ENCODE measurements at regions not wholly inside any gene's neighbourhood (a gene's known extent, or its start where the extent isn't known, plus 50 kb on each side); places are given as distances from the start of the nearest gene placed in this dataset.
A peak's percentile ranks its signal among the peaks of the same experiment; 100 is the strongest.

DNA sequence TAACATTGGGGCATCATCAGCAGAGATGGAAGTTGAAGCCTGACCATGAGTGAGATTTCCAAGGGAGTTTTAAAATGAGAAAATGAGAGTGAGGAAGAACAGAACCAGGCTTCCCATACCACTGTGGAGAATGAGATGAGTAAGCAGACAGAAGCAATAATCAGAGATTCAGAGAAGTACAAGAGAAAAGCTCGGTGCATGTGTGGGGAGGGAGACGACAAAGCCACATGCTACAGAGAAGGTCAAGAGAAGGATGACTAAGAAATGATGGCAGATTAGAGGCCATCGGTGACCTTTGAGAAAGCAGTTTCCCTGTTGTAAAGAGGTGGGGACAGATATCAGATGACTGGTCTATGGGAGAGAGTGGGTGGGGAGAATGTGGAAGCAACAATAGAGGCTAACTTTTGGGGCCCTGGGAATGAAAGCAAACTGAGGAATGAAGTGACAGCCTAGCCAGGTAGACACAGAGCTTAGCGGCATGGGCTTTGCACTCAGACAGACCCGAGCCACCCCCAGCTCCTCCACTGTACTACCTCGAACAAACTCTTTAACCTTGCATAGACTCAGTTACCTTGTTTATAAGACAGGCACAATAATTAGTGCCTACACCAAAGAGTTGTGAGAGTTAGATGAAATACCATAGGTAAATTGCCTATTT lies 207.7 kb downstream of the PIK3R1 start:
- TF ChIP-seq EP300 (IDR thresholded peaks at IDR 0.05; ENCODE audit: low read length): peak; percentile 83
- TF ChIP-seq, protein P1, sequence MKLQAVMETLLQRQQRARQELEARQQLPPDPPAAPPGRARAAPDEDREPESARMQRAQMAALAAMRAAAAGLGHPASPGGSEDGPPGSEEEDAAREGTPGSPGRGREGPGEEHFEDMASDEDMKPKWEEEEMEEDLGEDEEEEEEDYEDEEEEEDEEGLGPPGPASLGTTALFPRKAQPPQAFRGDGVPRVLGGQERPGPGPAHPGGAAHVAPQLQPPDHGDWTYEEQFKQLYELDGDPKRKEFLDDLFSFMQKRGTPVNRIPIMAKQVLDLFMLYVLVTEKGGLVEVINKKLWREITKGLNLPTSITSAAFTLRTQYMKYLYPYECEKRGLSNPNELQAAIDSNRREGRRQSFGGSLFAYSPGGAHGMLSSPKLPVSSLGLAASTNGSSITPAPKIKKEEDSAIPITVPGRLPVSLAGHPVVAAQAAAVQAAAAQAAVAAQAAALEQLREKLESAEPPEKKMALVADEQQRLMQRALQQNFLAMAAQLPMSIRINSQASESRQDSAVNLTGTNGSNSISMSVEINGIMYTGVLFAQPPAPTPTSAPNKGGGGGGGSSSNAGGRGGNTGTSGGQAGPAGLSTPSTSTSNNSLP (IDR thresholded peaks at IDR 0.05; ENCODE audit: borderline replicate concordance, low read depth, low read length): peak; percentile 60; the same call in 1 of the 2 replicates
- TF ChIP-seq, protein P2, sequence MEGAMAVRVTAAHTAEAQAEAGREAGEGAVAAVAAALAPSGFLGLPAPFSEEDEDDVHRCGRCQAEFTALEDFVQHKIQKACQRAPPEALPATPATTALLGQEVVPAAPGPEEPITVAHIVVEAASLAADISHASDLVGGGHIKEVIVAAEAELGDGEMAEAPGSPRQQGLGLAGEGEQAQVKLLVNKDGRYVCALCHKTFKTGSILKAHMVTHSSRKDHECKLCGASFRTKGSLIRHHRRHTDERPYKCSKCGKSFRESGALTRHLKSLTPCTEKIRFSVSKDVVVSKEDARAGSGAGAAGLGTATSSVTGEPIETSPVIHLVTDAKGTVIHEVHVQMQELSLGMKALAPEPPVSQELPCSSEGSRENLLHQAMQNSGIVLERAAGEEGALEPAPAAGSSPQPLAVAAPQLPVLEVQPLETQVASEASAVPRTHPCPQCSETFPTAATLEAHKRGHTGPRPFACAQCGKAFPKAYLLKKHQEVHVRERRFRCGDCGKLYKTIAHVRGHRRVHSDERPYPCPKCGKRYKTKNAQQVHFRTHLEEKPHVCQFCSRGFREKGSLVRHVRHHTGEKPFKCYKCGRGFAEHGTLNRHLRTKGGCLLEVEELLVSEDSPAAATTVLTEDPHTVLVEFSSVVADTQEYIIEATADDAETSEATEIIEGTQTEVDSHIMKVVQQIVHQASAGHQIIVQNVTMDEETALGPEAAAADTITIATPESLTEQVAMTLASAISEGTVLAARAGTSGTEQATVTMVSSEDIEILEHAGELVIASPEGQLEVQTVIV (CRISPR knock-in tag; IDR thresholded peaks at IDR 0.05; ENCODE audit: borderline replicate concordance): no peak
- TF ChIP-seq, protein P3, sequence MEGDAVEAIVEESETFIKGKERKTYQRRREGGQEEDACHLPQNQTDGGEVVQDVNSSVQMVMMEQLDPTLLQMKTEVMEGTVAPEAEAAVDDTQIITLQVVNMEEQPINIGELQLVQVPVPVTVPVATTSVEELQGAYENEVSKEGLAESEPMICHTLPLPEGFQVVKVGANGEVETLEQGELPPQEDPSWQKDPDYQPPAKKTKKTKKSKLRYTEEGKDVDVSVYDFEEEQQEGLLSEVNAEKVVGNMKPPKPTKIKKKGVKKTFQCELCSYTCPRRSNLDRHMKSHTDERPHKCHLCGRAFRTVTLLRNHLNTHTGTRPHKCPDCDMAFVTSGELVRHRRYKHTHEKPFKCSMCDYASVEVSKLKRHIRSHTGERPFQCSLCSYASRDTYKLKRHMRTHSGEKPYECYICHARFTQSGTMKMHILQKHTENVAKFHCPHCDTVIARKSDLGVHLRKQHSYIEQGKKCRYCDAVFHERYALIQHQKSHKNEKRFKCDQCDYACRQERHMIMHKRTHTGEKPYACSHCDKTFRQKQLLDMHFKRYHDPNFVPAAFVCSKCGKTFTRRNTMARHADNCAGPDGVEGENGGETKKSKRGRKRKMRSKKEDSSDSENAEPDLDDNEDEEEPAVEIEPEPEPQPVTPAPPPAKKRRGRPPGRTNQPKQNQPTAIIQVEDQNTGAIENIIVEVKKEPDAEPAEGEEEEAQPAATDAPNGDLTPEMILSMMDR (IDR thresholded peaks at IDR 0.05 in 2 of 3, conservative IDR thresholded peaks at IDR 0.05 in 1 of 3; ENCODE audit: insufficient read depth in 2 of 3, low read depth in 1 of 3, low read length in 3 of 3): no peak
- TF ChIP-seq YY1 (IDR thresholded peaks at IDR 0.05; ENCODE audit: borderline replicate concordance in 1 of 3, control insufficient read depth in 1 of 3, extremely low read depth in 1 of 3, insufficient read depth in 3 of 3, insufficient read length in 1 of 3, insufficient replicate concordance in 2 of 3, low read depth in 1 of 3, low read length in 2 of 3): peak in 1 of 3 experiments; percentile 46
- TF ChIP-seq, protein P4, sequence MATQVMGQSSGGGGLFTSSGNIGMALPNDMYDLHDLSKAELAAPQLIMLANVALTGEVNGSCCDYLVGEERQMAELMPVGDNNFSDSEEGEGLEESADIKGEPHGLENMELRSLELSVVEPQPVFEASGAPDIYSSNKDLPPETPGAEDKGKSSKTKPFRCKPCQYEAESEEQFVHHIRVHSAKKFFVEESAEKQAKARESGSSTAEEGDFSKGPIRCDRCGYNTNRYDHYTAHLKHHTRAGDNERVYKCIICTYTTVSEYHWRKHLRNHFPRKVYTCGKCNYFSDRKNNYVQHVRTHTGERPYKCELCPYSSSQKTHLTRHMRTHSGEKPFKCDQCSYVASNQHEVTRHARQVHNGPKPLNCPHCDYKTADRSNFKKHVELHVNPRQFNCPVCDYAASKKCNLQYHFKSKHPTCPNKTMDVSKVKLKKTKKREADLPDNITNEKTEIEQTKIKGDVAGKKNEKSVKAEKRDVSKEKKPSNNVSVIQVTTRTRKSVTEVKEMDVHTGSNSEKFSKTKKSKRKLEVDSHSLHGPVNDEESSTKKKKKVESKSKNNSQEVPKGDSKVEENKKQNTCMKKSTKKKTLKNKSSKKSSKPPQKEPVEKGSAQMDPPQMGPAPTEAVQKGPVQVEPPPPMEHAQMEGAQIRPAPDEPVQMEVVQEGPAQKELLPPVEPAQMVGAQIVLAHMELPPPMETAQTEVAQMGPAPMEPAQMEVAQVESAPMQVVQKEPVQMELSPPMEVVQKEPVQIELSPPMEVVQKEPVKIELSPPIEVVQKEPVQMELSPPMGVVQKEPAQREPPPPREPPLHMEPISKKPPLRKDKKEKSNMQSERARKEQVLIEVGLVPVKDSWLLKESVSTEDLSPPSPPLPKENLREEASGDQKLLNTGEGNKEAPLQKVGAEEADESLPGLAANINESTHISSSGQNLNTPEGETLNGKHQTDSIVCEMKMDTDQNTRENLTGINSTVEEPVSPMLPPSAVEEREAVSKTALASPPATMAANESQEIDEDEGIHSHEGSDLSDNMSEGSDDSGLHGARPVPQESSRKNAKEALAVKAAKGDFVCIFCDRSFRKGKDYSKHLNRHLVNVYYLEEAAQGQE (IDR thresholded peaks at IDR 0.05; ENCODE audit: borderline replicate concordance): peak; percentile 59
- TF ChIP-seq, protein P4 (CRISPR knock-in tag; IDR thresholded peaks at IDR 0.05; ENCODE audit: low read depth): no peak
- TF ChIP-seq, protein P5, sequence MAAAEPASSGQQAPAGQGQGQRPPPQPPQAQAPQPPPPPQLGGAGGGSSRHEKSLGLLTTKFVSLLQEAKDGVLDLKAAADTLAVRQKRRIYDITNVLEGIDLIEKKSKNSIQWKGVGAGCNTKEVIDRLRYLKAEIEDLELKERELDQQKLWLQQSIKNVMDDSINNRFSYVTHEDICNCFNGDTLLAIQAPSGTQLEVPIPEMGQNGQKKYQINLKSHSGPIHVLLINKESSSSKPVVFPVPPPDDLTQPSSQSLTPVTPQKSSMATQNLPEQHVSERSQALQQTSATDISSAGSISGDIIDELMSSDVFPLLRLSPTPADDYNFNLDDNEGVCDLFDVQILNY (CRISPR knock-in tag; IDR thresholded peaks at IDR 0.05): no peak
- TF ChIP-seq, protein P6, sequence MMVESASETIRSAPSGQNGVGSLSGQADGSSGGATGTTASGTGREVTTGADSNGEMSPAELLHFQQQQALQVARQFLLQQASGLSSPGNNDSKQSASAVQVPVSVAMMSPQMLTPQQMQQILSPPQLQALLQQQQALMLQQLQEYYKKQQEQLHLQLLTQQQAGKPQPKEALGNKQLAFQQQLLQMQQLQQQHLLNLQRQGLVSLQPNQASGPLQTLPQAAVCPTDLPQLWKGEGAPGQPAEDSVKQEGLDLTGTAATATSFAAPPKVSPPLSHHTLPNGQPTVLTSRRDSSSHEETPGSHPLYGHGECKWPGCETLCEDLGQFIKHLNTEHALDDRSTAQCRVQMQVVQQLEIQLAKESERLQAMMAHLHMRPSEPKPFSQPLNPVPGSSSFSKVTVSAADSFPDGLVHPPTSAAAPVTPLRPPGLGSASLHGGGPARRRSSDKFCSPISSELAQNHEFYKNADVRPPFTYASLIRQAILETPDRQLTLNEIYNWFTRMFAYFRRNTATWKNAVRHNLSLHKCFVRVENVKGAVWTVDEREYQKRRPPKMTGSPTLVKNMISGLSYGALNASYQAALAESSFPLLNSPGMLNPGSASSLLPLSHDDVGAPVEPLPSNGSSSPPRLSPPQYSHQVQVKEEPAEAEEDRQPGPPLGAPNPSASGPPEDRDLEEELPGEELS (CRISPR knock-in tag; IDR thresholded peaks at IDR 0.05; ENCODE audit: borderline replicate concordance): no peak
- TF ChIP-seq ZNF24 (IDR thresholded peaks at IDR 0.05): no peak

Measured in K562 (cell line).